Sigmoid colon (tissue), 6 donors: ENCODE measurements at regions not wholly inside any gene's neighbourhood (a gene's known extent, or its start where the extent isn't known, plus 50 kb on each side); places are given as distances from the start of the nearest gene placed in this dataset.

ENCODE experiments used
- DNase-seq: peaks from one replicate; pipeline ENCODE4 v3.0.0-alpha.2; 2019
- H3K27ac ChIP-seq, 4 donors: fragments of 200-600 bp; sonication (generic); one replicate each; pipeline ENCODE4 v1.5.1; 2016 to 2019; ENCODE audit warnings: mild to moderate bottlenecking in 1 of 4
- H3K27me3 ChIP-seq, 3 donors: fragments of 200-600 bp; sonication (generic); one replicate each; pipeline ENCODE4 v1.5.1; 2019; ENCODE audit warnings: mild to moderate bottlenecking in 1 of 3
- H3K36me3 ChIP-seq, 4 donors: fragments of 200-600 bp; sonication (generic); one replicate each; pipeline ENCODE4 v1.5.1; 2016 to 2019
- H3K4me1 ChIP-seq, 4 donors: fragments of 200-600 bp; sonication (generic); one replicate each; pipeline ENCODE4 v1.5.1; 2017 to 2019
- H3K4me3 ChIP-seq, 4 donors: fragments of 200-600 bp; sonication (generic); one replicate each; pipeline ENCODE4 v1.5.1; 2017 to 2019; ENCODE audit warnings: mild to moderate bottlenecking in 2 of 4, moderate library complexity in 1 of 4
- H3K9me3 ChIP-seq, 4 donors: fragments of 200-600 bp in 3 of 4; sonication (generic) in 3 of 4; one replicate each; pipeline versions ENCODE4 v1.5.1 to v1.6.1; 2013 to 2019
- EP300 ChIP-seq, 4 donors: sonication (generic); formaldehyde crosslinking; IDR thresholded peaks; one replicate each; pipeline ENCODE4 v1.6.1; 2017; ENCODE audit warnings: antibody characterized with exemption in 4 of 4
- POLR2A ChIP-seq, 2 donors: fragments of 450-650 bp; IDR thresholded peaks; one replicate each; pipeline ENCODE4 v1.6.1; 2016; ENCODE audit warnings: antibody characterized with exemption in 2 of 2, mild to moderate bottlenecking in 2 of 2, moderate library complexity in 2 of 2
- POLR2AphosphoS5 ChIP-seq, 4 donors: sonication (generic); formaldehyde crosslinking; IDR thresholded peaks; one replicate each; pipeline ENCODE4 v1.6.1; 2017; ENCODE audit warnings: antibody characterized with exemption in 4 of 4
- WGBS, 2 donors: extraction: QIAGEN DNeasy Blood & Tissue Kit; methylation state at CpG; one replicate each; pipeline ENCODE4 v1.1.7; 2013; 5-methylcytosine and 5-hydroxymethylcytosine counted together
- intact Hi-C: fragments of 100-400 bp; cut with DNase I; formaldehyde crosslinking; loops from one replicate; pipeline ENCODE4 v1.15.1; 2023
- TF ChIP-seq, protein P1 (sequence below), 4 experiments: fragments of 450-650 bp in 3 of 4; fragments of 200-600 bp in 1 of 4; IDR thresholded peaks; one replicate each; pipeline ENCODE4 v1.5.1; 2016 to 2019; ENCODE audit warnings: antibody characterized with exemption in 4 of 4, mild to moderate bottlenecking in 3 of 4, moderate library complexity in 2 of 4
- donor health status: healthy with polysubstance abuse.
- donor health status: healthy.

DNA sequence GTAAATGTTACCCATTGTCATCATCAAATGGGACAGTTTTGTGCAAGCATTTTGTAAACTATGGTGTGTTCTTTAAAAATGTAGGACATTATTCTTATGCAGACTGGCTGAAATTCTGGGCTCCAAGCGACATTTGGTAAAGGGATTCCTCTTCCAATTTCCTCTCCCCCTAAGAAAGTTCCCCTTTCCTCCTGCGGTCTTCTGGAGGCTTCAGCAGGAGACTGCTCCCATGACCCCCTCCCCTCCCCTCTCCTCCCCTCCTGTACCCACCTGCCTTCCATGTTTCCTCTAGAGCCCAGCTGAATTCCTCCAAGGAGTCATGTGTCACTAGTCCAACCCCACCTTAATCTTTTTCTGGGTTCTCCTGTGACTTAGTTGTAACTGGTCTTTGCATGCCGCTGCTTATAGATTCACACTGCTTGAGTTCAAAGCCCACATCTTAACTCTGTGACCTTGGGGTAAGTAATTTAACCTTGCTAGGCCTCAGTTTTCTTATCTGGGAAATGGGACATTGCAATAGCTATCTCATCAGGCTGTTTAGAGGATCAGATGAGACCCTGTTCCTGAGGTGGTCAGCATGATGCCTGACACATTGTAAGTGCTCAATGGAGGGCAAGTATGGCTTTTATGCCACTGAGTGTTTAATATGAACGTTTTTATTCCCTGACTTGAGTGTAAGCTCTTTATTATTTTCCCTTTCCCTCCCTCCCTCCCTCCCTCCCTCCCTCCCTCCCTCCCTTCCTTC, 69.9 kb upstream of the WDR26 start:
- Histone ChIP-seq H3K9me3 (no peaks in the 10 kb centered on the region), H3K4me1 (peaks cover 0 to 44% (median 36%) of the 10 kb centered on the region in 4 donors), H3K27ac (peak overlapping the region; percentile 79 to 89 (median 85)), H3K27me3 (no peaks in the 10 kb centered on the region), H3K36me3 (no peaks in the 10 kb centered on the region), H3K4me3 (no peak overlapping the region)
- 60 to 64% methylated on average over 4 of the region's 4 CpGs for WGBS, 2 donors
- TF ChIP-seq EP300 (IDR thresholded peaks at IDR 0.05) (no peak), POLR2A (IDR thresholded peaks at IDR 0.05) (no peak), POLR2AphosphoS5 (IDR thresholded peaks at IDR 0.05) (no peak)
- TF ChIP-seq, protein P1, sequence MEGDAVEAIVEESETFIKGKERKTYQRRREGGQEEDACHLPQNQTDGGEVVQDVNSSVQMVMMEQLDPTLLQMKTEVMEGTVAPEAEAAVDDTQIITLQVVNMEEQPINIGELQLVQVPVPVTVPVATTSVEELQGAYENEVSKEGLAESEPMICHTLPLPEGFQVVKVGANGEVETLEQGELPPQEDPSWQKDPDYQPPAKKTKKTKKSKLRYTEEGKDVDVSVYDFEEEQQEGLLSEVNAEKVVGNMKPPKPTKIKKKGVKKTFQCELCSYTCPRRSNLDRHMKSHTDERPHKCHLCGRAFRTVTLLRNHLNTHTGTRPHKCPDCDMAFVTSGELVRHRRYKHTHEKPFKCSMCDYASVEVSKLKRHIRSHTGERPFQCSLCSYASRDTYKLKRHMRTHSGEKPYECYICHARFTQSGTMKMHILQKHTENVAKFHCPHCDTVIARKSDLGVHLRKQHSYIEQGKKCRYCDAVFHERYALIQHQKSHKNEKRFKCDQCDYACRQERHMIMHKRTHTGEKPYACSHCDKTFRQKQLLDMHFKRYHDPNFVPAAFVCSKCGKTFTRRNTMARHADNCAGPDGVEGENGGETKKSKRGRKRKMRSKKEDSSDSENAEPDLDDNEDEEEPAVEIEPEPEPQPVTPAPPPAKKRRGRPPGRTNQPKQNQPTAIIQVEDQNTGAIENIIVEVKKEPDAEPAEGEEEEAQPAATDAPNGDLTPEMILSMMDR (IDR thresholded peaks at IDR 0.05), result no peak
- DNase-seq, result no peak
- intact Hi-C loops, result no loop called here

DNA sequence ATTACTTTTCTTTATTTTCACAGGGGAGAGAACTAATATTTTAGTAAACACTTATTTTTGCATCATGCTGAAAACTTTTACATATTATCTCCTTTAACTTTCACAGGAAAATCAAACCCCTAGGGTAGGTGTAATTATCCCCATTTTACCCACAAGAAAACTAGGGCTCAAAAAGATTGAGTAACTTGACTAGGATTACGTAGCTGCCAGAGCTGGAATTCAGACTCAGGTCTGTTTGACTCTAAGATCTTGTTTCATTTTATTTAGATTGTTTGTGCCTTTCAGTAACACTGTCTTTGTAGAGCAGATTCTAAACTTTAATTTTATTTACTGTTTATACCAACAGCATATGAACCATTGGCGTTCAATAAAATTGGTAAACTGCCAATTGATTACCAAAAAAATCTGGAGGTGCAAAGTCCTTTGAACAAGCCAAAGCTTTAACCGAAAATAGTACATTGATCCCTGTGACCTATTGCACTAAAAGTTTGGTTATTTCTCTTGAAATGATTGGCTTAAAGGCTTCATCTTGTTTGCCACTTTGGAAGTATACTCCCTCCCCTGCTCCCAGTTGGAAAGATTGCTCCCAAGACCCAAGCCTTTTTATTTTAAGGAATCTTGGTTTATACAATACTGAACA, 71.0 kb upstream of the WDR26 start:
- Histone ChIP-seq H3K27ac (peak overlapping the region in 3 of 4 donors; percentile 50 to 87 (median 79)), H3K9me3 (no peaks in the 10 kb centered on the region), H3K36me3 (no peaks in the 10 kb centered on the region), H3K27me3 (no peaks in the 10 kb centered on the region), H3K4me3 (no peak overlapping the region), H3K4me1 (peaks cover 0 to 44% (median 36%) of the 10 kb centered on the region in 4 donors)
- intact Hi-C loops, result no loop called here
- TF ChIP-seq POLR2A (IDR thresholded peaks at IDR 0.05) (no peak), EP300 (IDR thresholded peaks at IDR 0.05) (no peak), POLR2AphosphoS5 (IDR thresholded peaks at IDR 0.05) (no peak)
- TF ChIP-seq, protein P1 (IDR thresholded peaks at IDR 0.05), result no peak
- DNase-seq, result no peak
- 35 to 72% methylated on average over 3 of the region's 3 CpGs for WGBS, 2 donors

DNA sequence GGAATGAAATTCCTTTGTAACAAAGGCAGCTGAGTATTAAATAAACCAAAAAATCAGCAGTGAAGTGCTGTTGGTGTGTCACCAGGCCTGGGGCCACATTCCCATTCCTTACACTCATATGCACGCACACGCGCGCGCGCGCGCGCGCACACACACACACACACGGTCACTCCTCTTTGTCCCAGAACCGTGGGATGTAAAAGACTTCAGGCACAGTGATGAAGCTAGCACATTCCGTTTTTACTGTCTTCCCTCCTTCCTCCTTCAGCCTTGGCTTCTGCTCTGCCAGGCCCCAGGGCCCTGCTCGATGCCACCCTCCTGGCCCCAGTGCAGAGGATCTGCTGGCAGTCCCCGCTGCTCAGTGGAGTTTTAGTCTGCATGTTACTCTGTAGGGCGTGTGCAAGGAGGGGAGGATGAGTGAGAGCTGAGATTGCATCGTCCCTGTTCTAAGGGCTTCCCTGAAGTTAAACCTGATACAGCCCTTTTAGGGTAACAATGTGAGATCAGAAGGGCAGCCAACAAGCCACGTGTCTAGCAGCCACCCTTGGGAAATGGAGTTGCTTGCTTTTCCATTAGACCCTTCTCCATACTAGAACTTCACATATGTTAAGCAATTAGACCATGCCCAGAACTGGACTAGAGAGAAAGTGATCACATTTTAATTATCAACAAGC, 71.7 kb upstream of the WDR26 start:
- no peaks in the 10 kb centered on the region for H3K27me3 ChIP-seq
- intact Hi-C loops, result no loop called here
- H3K9me3 ChIP-seq, result no peaks in the 10 kb centered on the region
- no peak for TF ChIP-seq POLR2AphosphoS5 (IDR thresholded peaks at IDR 0.05)
- no peak for TF ChIP-seq POLR2A (IDR thresholded peaks at IDR 0.05)
- DNase-seq, result no peak
- peak overlapping the region in 2 of 4 donors; percentile 40 to 50 for H3K27ac ChIP-seq
- no peak overlapping the region for H3K4me3 ChIP-seq
- peaks cover 0 to 44% (median 36%) of the 10 kb centered on the region in 4 donors for H3K4me1 ChIP-seq
- 55 to 76% methylated on average over 18 of the region's 18 CpGs for WGBS, 2 donors
- H3K36me3 ChIP-seq, result no peaks in the 10 kb centered on the region

DNA sequence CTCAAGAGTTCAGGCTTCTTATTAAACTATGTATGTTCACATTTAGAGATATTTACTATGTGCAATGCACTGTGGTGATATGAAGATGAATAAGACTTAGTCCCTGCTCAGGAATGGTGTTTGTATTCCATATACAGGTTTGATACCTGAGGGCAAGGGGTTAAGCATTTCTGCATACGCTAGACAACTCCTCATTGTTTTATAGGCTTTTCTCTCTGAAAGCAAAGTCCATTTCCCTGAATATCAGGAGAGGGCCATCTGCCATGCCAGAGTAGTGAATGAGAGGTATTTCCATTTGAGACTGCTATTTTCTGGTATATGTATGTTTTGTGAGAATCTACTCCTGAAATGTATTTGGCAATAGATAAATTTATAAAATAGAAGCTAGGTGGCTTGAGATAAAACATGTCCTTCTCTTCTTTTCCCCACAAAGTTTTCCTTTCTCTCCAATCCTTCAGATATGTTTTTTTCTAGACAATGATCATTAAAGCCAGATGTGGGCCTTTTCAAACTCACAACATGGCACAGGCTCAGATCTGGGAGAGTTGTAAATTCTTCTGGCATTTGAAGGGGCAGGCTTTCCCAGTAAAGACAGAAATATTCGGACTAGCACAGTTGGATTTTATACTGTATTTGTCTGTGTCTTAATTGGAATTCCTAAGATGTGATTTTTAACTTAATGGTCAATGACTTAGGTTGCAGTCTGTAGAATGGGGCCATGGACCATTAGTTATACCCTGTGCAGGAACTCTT, 73.3 kb upstream of the WDR26 start:
- Histone ChIP-seq H3K27ac (no peak overlapping the region), H3K4me3 (no peak overlapping the region), H3K4me1 (peaks cover 0 to 31% (median 23%) of the 10 kb centered on the region in 4 donors), H3K27me3 (no peaks in the 10 kb centered on the region), H3K36me3 (no peaks in the 10 kb centered on the region), H3K9me3 (no peaks in the 10 kb centered on the region)
- no peak for DNase-seq
- intact Hi-C loops, result no loop called here
- WGBS, 2 donors, result 17 to 55% methylated on average over 2 of the region's 2 CpGs
- TF ChIP-seq POLR2A (IDR thresholded peaks at IDR 0.05), result no peak

DNA sequence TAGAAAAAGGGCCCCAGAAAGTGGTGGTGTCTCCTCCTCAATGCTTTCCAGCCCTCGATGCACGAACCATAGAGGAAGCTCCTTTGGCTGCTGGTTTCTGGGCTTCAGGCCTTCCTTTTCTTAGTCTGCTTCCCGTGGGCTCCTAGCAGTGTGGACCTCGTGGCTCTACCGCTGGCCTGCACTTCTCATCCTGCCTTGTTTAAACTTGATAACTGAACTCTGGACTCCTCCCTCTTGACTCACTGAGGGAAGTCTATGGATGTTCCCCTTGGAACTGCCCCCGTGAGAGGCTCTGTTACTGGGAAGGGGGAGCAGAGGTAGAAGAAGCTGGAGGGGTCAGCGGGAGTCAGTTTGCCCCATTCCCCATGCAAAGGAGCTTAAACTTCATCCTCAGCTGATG, 75.3 kb upstream of the WDR26 start:
- Histone ChIP-seq H3K9me3 (no peaks in the 10 kb centered on the region), H3K36me3 (no peaks in the 10 kb centered on the region), H3K27me3 (no peaks in the 10 kb centered on the region), H3K4me1 (peaks cover 0 to 12% (median 5%) of the 10 kb centered on the region in 4 donors), H3K27ac (no peak overlapping the region), H3K4me3 (no peak overlapping the region)
- WGBS, 2 donors, result 42 to 67% methylated on average over 7 of the region's 7 CpGs
- TF ChIP-seq, protein P1 (IDR thresholded peaks at IDR 0.05), result no peak
- no peak for TF ChIP-seq POLR2A (IDR thresholded peaks at IDR 0.05)
- no peak for TF ChIP-seq EP300 (IDR thresholded peaks at IDR 0.05)
- no peak for TF ChIP-seq POLR2AphosphoS5 (IDR thresholded peaks at IDR 0.05)
- DNase-seq, result no peak
- intact Hi-C loops, result no loop called here
